ENCODE measurements at regions not wholly inside any gene's neighbourhood (a gene's known extent, or its start where the extent isn't known, plus 50 kb on each side); places are given as distances from the start of the nearest gene placed in this dataset.

DNA sequence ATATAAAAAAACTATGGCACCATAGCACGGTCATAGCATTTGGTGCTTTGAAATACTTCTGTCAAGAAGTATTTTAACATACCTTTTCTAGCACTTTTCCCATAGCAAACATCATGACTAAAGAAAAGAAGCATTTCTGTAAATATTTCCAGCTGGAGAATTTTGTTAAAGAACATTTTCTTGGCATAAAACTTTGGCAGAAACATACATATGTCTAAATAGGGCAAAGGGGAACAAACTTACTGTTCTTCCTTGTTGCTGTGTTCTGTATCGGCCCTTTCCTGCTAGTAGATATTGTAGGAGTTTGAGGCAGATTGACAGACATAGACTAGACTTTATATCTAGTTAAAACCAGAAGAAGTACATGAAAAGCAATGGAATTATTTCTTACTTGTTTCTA is 2368.5 kb downstream of the PCDH7 start:
- no peaks in the 10 kb centered on the region for H4K20me1 ChIP-seq (replicated peaks in 1 of 2; ENCODE audit: control insufficient read depth in 1 of 2, insufficient read depth in 2 of 2, low read length in 2 of 2)
- H2BK15ac ChIP-seq (ENCODE audit: low read length), result no peak overlapping the region
- no peak overlapping the region for H3K56ac ChIP-seq (replicated peaks; ENCODE audit: insufficient read length, low read depth, low read length)
- no peaks in the 10 kb centered on the region for H3K79me2 ChIP-seq (ENCODE audit: control insufficient read depth in 1 of 2, insufficient read depth in 2 of 2, low read length in 2 of 2)
- no peak overlapping the region for H3K4me2 ChIP-seq (ENCODE audit: insufficient read depth in 1 of 2, low read depth in 2 of 2, low read length in 2 of 2)
- no peak overlapping the region for H3K4me3 ChIP-seq (ENCODE audit: extremely low read depth in 1 of 4, insufficient read depth in 2 of 4, low read depth in 3 of 4, low read length in 4 of 4)
- H4K8ac ChIP-seq (ENCODE audit: extremely low read depth, insufficient read depth, low read length), result no peak overlapping the region
- H2BK12ac ChIP-seq (ENCODE audit: low read depth, low read length), result no peak overlapping the region
- no peak overlapping the region for H3K14ac ChIP-seq (ENCODE audit: insufficient read length)
- H3K4ac ChIP-seq (replicated peaks; ENCODE audit: insufficient read length, low read depth, low read length), result no peak overlapping the region
- H3K9ac ChIP-seq (replicated peaks in 1 of 4; ENCODE audit: extremely low read depth in 1 of 4, low read depth in 3 of 4, low read length in 3 of 4), result no peak overlapping the region
- ChIA-PET POLR2A (ENCODE audit: partially characterized antibody) (no interaction called here), CTCF (ENCODE audit: partially characterized antibody) (interaction anchor here (0.5 to 3.3 kb wide), 4 partner anchors 9 to 832 kb away, joined by 3 to 24 read pairs (median 4); no protein-coding TSS in a partner anchor)
- no peaks in the 10 kb centered on the region for H3K27me3 ChIP-seq (replicated peaks in 1 of 4; ENCODE audit: control insufficient read depth in 3 of 4, extremely low read depth in 1 of 4, insufficient read depth in 3 of 4, low read length in 3 of 4)
- no peak overlapping the region for H2BK120ac ChIP-seq (replicated peaks; ENCODE audit: low read depth, low read length)
- H2BK5ac ChIP-seq (ENCODE audit: low read depth, low read length), result no peak overlapping the region
- H4K5ac ChIP-seq (ENCODE audit: insufficient read length, low read depth, low read length), result no peak overlapping the region
- WGBS, 2 experiments (ENCODE audit: extremely low coverage in 1 of 2, insufficient coverage in 1 of 2, insufficient read length in 1 of 2, insufficient replicate concordance in 2 of 2, low coverage in 1 of 2, low lambda C conversion rate in 2 of 2, missing lambda C conversion rate in 1 of 2), result 92% methylated on average over 2 of the region's 2 CpGs; no CpG with 5 or more reads in 1 of the 2 experiments
- H3K79me1 ChIP-seq (ENCODE audit: low read depth, low read length), result no peaks in the 10 kb centered on the region
- no peaks in the 10 kb centered on the region for H3K9me3 ChIP-seq (ENCODE audit: insufficient read depth in 2 of 2, low read depth in 1 of 2, low read length in 1 of 2)
- no peak overlapping the region for H4K91ac ChIP-seq (replicated peaks; ENCODE audit: insufficient read length, low read length)
- FAIRE-seq (no peak), DNase-seq (ENCODE audit: low read depth in 1 of 2, low spot score in 2 of 2) (no peak)
- no peaks in the 10 kb centered on the region for H3K4me1 ChIP-seq (replicated peaks in 1 of 4; ENCODE audit: control insufficient read depth in 3 of 4, insufficient read depth in 4 of 4, low read length in 3 of 4)
- no peak overlapping the region for H3K23ac ChIP-seq (ENCODE audit: insufficient read length)
- no peak overlapping the region for H2BK20ac ChIP-seq (ENCODE audit: low read length)
- H3K18ac ChIP-seq (ENCODE audit: extremely low read depth, low read length), result no peak overlapping the region
- no peaks in the 10 kb centered on the region for H3K23me2 ChIP-seq (ENCODE audit: low read depth, low read length)
- H3K36me3 ChIP-seq (ENCODE audit: control insufficient read depth in 2 of 4, insufficient read depth in 4 of 4, low read length in 3 of 4), result no peaks in the 10 kb centered on the region
- no peak overlapping the region for H2AK5ac ChIP-seq (ENCODE audit: low read depth, low read length)
- H3K27ac ChIP-seq (ENCODE audit: low read depth, low read length), result no peak overlapping the region
- H2AFZ ChIP-seq (ENCODE audit: low read length), result no peak overlapping the region
- TF ChIP-seq POLR2A (IDR thresholded peaks at IDR 0.05; ENCODE audit: control extremely low read depth in 1 of 2, low read depth in 2 of 2, low read length in 2 of 2) (no peak), JUND (IDR thresholded peaks at IDR 0.05; ENCODE audit: low read length) (no peak), CTBP2 (IDR thresholded peaks at IDR 0.05; ENCODE audit: borderline replicate concordance, insufficient read depth, insufficient read length, low read length) (no peak), RNF2 (IDR thresholded peaks at IDR 0.05; ENCODE audit: borderline replicate concordance, low read depth, low read length, missing control alignments, poor library complexity, severe bottlenecking) (no peak), BCL11A (IDR thresholded peaks at IDR 0.05; ENCODE audit: low read depth in 2 of 2, low read length in 2 of 2) (no peak), SRF (IDR thresholded peaks at IDR 0.05; ENCODE audit: low read depth, low read length) (no peak), SUZ12 (IDR thresholded peaks at IDR 0.05; ENCODE audit: low read length) (no peak), CREB1 (IDR thresholded peaks at IDR 0.05) (no peak), CBX5 (IDR thresholded peaks at IDR 0.05; ENCODE audit: low read depth, low read length) (no peak), ZNF274 (IDR thresholded peaks at IDR 0.05; ENCODE audit: borderline replicate concordance, extremely low read depth, low read length) (no peak), TCF12 (IDR thresholded peaks at IDR 0.05; ENCODE audit: low read depth, low read length) (no peak)
- TF ChIP-seq, protein P1, sequence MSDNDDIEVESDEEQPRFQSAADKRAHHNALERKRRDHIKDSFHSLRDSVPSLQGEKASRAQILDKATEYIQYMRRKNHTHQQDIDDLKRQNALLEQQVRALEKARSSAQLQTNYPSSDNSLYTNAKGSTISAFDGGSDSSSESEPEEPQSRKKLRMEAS (IDR thresholded peaks at IDR 0.05), result no peak
- TF ChIP-seq, protein P2, sequence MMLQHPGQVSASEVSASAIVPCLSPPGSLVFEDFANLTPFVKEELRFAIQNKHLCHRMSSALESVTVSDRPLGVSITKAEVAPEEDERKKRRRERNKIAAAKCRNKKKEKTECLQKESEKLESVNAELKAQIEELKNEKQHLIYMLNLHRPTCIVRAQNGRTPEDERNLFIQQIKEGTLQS (IDR thresholded peaks at IDR 0.05; ENCODE audit: insufficient read depth, low read depth, low read length), result no peak
- TF ChIP-seq, protein P3, sequence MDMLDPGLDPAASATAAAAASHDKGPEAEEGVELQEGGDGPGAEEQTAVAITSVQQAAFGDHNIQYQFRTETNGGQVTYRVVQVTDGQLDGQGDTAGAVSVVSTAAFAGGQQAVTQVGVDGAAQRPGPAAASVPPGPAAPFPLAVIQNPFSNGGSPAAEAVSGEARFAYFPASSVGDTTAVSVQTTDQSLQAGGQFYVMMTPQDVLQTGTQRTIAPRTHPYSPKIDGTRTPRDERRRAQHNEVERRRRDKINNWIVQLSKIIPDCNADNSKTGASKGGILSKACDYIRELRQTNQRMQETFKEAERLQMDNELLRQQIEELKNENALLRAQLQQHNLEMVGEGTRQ (IDR thresholded peaks at IDR 0.05; ENCODE audit: low read length), result no peak
